ENCODE measurements at regions not wholly inside any gene's neighbourhood (a gene's known extent, or its start where the extent isn't known, plus 50 kb on each side); places are given as distances from the start of the nearest gene placed in this dataset.

DNA sequence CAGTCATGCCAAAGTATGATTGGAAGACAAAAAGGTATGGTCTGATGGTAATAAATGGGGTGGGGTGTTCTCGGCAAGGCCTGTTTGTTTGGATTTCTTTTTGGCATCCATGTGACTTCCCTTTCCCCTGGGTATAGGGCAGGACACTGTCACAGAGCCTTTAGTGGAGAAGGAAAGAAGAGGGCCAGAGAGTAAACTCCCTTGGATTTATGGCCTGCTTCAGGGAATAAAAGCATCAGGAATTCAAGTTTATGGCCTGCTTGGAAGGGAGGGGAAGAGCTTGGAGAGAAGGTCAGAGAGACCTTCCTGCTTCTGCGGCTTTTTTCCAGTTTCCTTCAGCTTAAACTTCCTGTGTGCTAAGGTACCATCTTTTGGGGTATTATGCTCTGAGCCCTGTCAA, 179.4 kb upstream of the ADAMTS9 start (continued):
- TF ChIP-seq, protein P1, sequence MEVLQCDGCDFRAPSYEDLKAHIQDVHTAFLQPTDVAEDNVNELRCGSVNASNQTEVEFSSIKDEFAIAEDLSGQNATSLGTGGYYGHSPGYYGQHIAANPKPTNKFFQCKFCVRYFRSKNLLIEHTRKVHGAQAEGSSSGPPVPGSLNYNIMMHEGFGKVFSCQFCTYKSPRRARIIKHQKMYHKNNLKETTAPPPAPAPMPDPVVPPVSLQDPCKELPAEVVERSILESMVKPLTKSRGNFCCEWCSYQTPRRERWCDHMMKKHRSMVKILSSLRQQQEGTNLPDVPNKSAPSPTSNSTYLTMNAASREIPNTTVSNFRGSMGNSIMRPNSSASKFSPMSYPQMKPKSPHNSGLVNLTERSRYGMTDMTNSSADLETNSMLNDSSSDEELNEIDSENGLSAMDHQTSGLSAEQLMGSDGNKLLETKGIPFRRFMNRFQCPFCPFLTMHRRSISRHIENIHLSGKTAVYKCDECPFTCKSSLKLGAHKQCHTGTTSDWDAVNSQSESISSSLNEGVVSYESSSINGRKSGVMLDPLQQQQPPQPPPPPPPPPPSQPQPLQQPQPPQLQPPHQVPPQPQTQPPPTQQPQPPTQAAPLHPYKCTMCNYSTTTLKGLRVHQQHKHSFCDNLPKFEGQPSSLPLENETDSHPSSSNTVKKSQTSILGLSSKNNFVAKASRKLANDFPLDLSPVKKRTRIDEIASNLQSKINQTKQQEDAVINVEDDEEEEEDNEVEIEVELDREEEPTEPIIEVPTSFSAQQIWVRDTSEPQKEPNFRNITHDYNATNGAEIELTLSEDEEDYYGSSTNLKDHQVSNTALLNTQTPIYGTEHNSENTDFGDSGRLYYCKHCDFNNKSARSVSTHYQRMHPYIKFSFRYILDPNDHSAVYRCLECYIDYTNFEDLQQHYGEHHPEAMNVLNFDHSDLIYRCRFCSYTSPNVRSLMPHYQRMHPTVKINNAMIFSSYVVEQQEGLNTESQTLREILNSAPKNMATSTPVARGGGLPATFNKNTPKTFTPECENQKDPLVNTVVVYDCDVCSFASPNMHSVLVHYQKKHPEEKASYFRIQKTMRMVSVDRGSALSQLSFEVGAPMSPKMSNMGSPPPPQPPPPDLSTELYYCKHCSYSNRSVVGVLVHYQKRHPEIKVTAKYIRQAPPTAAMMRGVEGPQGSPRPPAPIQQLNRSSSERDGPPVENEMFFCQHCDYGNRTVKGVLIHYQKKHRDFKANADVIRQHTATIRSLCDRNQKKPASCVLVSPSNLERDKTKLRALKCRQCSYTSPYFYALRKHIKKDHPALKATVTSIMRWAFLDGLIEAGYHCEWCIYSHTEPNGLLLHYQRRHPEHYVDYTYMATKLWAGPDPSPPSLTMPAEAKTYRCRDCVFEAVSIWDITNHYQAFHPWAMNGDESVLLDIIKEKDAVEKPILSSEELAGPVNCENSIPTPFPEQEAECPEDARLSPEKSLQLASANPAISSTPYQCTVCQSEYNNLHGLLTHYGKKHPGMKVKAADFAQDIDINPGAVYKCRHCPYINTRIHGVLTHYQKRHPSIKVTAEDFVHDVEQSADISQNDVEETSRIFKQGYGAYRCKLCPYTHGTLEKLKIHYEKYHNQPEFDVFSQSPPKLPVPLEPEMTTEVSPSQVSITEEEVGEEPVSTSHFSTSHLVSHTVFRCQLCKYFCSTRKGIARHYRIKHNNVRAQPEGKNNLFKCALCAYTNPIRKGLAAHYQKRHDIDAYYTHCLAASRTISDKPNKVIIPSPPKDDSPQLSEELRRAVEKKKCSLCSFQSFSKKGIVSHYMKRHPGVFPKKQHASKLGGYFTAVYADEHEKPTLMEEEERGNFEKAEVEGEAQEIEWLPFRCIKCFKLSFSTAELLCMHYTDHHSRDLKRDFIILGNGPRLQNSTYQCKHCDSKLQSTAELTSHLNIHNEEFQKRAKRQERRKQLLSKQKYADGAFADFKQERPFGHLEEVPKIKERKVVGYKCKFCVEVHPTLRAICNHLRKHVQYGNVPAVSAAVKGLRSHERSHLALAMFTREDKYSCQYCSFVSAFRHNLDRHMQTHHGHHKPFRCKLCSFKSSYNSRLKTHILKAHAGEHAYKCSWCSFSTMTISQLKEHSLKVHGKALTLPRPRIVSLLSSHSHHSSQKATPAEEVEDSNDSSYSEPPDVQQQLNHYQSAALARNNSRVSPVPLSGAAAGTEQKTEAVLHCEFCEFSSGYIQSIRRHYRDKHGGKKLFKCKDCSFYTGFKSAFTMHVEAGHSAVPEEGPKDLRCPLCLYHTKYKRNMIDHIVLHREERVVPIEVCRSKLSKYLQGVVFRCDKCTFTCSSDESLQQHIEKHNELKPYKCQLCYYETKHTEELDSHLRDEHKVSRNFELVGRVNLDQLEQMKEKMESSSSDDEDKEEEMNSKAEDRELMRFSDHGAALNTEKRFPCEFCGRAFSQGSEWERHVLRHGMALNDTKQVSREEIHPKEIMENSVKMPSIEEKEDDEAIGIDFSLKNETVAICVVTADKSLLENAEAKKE (CRISPR knock-in tag; IDR thresholded peaks at IDR 0.05), result no peak
- TF ChIP-seq POLR2AphosphoS5 (IDR thresholded peaks at IDR 0.05; ENCODE audit: low read depth), result no peak
- TF ChIP-seq, protein P2, sequence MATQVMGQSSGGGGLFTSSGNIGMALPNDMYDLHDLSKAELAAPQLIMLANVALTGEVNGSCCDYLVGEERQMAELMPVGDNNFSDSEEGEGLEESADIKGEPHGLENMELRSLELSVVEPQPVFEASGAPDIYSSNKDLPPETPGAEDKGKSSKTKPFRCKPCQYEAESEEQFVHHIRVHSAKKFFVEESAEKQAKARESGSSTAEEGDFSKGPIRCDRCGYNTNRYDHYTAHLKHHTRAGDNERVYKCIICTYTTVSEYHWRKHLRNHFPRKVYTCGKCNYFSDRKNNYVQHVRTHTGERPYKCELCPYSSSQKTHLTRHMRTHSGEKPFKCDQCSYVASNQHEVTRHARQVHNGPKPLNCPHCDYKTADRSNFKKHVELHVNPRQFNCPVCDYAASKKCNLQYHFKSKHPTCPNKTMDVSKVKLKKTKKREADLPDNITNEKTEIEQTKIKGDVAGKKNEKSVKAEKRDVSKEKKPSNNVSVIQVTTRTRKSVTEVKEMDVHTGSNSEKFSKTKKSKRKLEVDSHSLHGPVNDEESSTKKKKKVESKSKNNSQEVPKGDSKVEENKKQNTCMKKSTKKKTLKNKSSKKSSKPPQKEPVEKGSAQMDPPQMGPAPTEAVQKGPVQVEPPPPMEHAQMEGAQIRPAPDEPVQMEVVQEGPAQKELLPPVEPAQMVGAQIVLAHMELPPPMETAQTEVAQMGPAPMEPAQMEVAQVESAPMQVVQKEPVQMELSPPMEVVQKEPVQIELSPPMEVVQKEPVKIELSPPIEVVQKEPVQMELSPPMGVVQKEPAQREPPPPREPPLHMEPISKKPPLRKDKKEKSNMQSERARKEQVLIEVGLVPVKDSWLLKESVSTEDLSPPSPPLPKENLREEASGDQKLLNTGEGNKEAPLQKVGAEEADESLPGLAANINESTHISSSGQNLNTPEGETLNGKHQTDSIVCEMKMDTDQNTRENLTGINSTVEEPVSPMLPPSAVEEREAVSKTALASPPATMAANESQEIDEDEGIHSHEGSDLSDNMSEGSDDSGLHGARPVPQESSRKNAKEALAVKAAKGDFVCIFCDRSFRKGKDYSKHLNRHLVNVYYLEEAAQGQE (IDR thresholded peaks at IDR 0.05; ENCODE audit: unreplicated experiment), result no peak
- TF ChIP-seq ZNF331 (CRISPR knock-in tag; IDR thresholded peaks at IDR 0.05; ENCODE audit: low read depth), result no peak
- no peak for TF ChIP-seq ZNF114 (CRISPR knock-in tag; IDR thresholded peaks at IDR 0.05)
- no peak for TF ChIP-seq STAT1 (IDR thresholded peaks at IDR 0.05; ENCODE audit: unreplicated experiment)
